Activated T-helper 2 cell treated with anti-CD3 and anti-CD28 coated beads, Interferon-gamma antibody, Interleukin-2, Interleukin-4, amounts not matched to agents 10 μg/mL and 5 μg/mL and 100 μg/mL, durations not matched to agents 14 hours and 24 hours and 36 hours (primary cell): ENCODE measurements at regions not wholly inside any gene's neighbourhood (a gene's known extent, or its start where the extent isn't known, plus 50 kb on each side); places are given as distances from the start of the nearest gene placed in this dataset.

Experiments used
- DNase-seq: peaks from one replicate; pipeline ENCODE4 v3.0.0; 2021; ENCODE audit warnings: low spot score
- H3K27ac Mint-ChIP-seq: one replicate; pipeline ENCODE4 v1.8.0; 2021; ENCODE audit warnings: mixed read lengths
- H3K27me3 Mint-ChIP-seq: one replicate; pipeline ENCODE4 v1.8.0; 2021; ENCODE audit warnings: low read depth, mixed read lengths
- H3K36me3 Mint-ChIP-seq: one replicate; pipeline ENCODE4 v1.8.0; 2021; ENCODE audit warnings: low read depth, mixed read lengths
- H3K4me1 Mint-ChIP-seq: one replicate; pipeline ENCODE4 v1.8.0; 2021; ENCODE audit warnings: low read depth, mixed read lengths
- H3K4me3 Mint-ChIP-seq: one replicate; pipeline ENCODE4 v1.8.0; 2021; ENCODE audit warnings: low read depth, mild to moderate bottlenecking, moderate library complexity, mixed read lengths
- H3K9me3 Mint-ChIP-seq: one replicate; pipeline ENCODE4 v1.8.0; 2021; ENCODE audit warnings: mixed read lengths
- intact Hi-C: fragments of 100-400 bp; cut with micrococcal nuclease; formaldehyde crosslinking; loops from one replicate; pipeline ENCODE4 v1.15.1; 2023

- H3K9me3 Mint-ChIP-seq = peaks cover 6% of the 10 kb centered on the region
- no peak overlapping the region for H3K27ac Mint-ChIP-seq
- peaks cover 10% of the 10 kb centered on the region for H3K27me3 Mint-ChIP-seq
- H3K36me3 Mint-ChIP-seq = no peaks in the 10 kb centered on the region
- H3K4me3 Mint-ChIP-seq = no peak overlapping the region
- DNase-seq = no peak
- H3K4me1 Mint-ChIP-seq = peaks cover 8% of the 10 kb centered on the region
- intact Hi-C loops = loop anchor here (10.0 kb wide), 1 partner anchor 50 kb away; no protein-coding TSS in a partner anchor
Observed at GRCh38 chr9:19555214-19555613, 146.4 kb downstream of the ACER2 start.

GRCh38 chr9:19554529-19554928, 145.7 kb downstream of the ACER2 start:
- no peak overlapping the region for H3K27ac Mint-ChIP-seq
- intact Hi-C loops = loop anchor here (10.0 kb wide), 1 partner anchor 50 kb away; no protein-coding TSS in a partner anchor
- H3K36me3 Mint-ChIP-seq = no peaks in the 10 kb centered on the region
- H3K9me3 Mint-ChIP-seq = peaks cover 6% of the 10 kb centered on the region
- H3K4me3 Mint-ChIP-seq = no peak overlapping the region
- H3K27me3 Mint-ChIP-seq = peaks cover 6% of the 10 kb centered on the region
- DNase-seq = no peak
- peaks cover 8% of the 10 kb centered on the region for H3K4me1 Mint-ChIP-seq

GRCh38 chr9:19553441-19553840, 144.6 kb downstream of the ACER2 start:
- H3K4me1 Mint-ChIP-seq = peaks cover 8% of the 10 kb centered on the region
- H3K27me3 Mint-ChIP-seq = peaks cover 3% of the 10 kb centered on the region
- no peak for DNase-seq
- no peaks in the 10 kb centered on the region for H3K36me3 Mint-ChIP-seq
- peaks cover 6% of the 10 kb centered on the region for H3K9me3 Mint-ChIP-seq
- H3K4me3 Mint-ChIP-seq = no peak overlapping the region
- no peak overlapping the region for H3K27ac Mint-ChIP-seq
- intact Hi-C loops = loop anchor here (10.0 kb wide), 1 partner anchor 51 kb away; no protein-coding TSS in a partner anchor

GRCh38 chr9:19552282-19553105, 143.7 kb downstream of the ACER2 start:
- Mint-ChIP-seq H3K27ac (no peak overlapping the region), H3K4me1 (peaks cover 8% of the 10 kb centered on the region), H3K27me3 (peaks cover 3% of the 10 kb centered on the region), H3K4me3 (no peak overlapping the region), H3K36me3 (no peaks in the 10 kb centered on the region), H3K9me3 (peaks cover 6% of the 10 kb centered on the region)
- intact Hi-C loops = loop anchor here (10.0 kb wide), 1 partner anchor 52 kb away; no protein-coding TSS in a partner anchor
- DNase-seq = no peak

GRCh38 chr9:19551124-19551929, 142.5 kb downstream of the ACER2 start:
- Mint-ChIP-seq H3K27me3 (peaks cover 3% of the 10 kb centered on the region), H3K4me1 (peaks cover 8% of the 10 kb centered on the region), H3K27ac (no peak overlapping the region), H3K4me3 (no peak overlapping the region), H3K36me3 (no peaks in the 10 kb centered on the region), H3K9me3 (no peaks in the 10 kb centered on the region)
- intact Hi-C loops = loop anchor here (10.0 kb wide), 1 partner anchor 53 kb away; no protein-coding TSS in a partner anchor
- no peak for DNase-seq

GRCh38 chr9:19550009-19550408, 141.2 kb downstream of the ACER2 start:
- H3K36me3 Mint-ChIP-seq = no peaks in the 10 kb centered on the region
- no peak for DNase-seq
- intact Hi-C loops = loop anchor here (10.0 kb wide), 1 partner anchor 55 kb away; no protein-coding TSS in a partner anchor
- H3K27me3 Mint-ChIP-seq = peaks cover 3% of the 10 kb centered on the region
- no peak overlapping the region for H3K4me3 Mint-ChIP-seq
- H3K4me1 Mint-ChIP-seq = peaks cover 6% of the 10 kb centered on the region
- peaks cover 2% of the 10 kb centered on the region for H3K9me3 Mint-ChIP-seq
- H3K27ac Mint-ChIP-seq = no peak overlapping the region

- intact Hi-C loops = no loop called here
- Mint-ChIP-seq H3K4me3 (no peak overlapping the region), H3K4me1 (no peaks in the 10 kb centered on the region), H3K27ac (no peak overlapping the region), H3K27me3 (peaks cover 12% of the 10 kb centered on the region), H3K36me3 (no peaks in the 10 kb centered on the region), H3K9me3 (no peaks in the 10 kb centered on the region)
- no peak for DNase-seq
Observed at GRCh38 chr9:19533373-19533772, 124.6 kb downstream of the ACER2 start.

- Mint-ChIP-seq H3K9me3 (no peaks in the 10 kb centered on the region), H3K4me1 (no peaks in the 10 kb centered on the region), H3K4me3 (no peak overlapping the region), H3K27me3 (peaks cover 18% of the 10 kb centered on the region), H3K27ac (no peak overlapping the region), H3K36me3 (no peaks in the 10 kb centered on the region)
- intact Hi-C loops = no loop called here
- no peak for DNase-seq
Observed at GRCh38 chr9:19527663-19528062, 118.9 kb downstream of the ACER2 start.

- peaks cover 2% of the 10 kb centered on the region for H3K4me1 Mint-ChIP-seq
- no peak overlapping the region for H3K27ac Mint-ChIP-seq
- DNase-seq = no peak
- H3K9me3 Mint-ChIP-seq = no peaks in the 10 kb centered on the region
- intact Hi-C loops = no loop called here
- peaks cover 10% of the 10 kb centered on the region for H3K27me3 Mint-ChIP-seq
- no peaks in the 10 kb centered on the region for H3K36me3 Mint-ChIP-seq
- no peak overlapping the region for H3K4me3 Mint-ChIP-seq
Observed at GRCh38 chr9:19522558-19522957, 113.7 kb downstream of the ACER2 start.

GRCh38 chr9:19521205-19521604, 112.4 kb downstream of the ACER2 start:
- Mint-ChIP-seq H3K4me1 (peaks cover 14% of the 10 kb centered on the region), H3K27ac (no peak overlapping the region), H3K9me3 (no peaks in the 10 kb centered on the region), H3K36me3 (no peaks in the 10 kb centered on the region), H3K4me3 (no peak overlapping the region), H3K27me3 (peaks cover 6% of the 10 kb centered on the region)
- DNase-seq = no peak
- intact Hi-C loops = no loop called here

GRCh38 chr9:19517202-19517942, 108.6 kb downstream of the ACER2 start:
- Mint-ChIP-seq H3K36me3 (no peaks in the 10 kb centered on the region), H3K27ac (no peak overlapping the region), H3K4me1 (peaks cover 44% of the 10 kb centered on the region), H3K4me3 (no peak overlapping the region), H3K9me3 (no peaks in the 10 kb centered on the region), H3K27me3 (peaks cover 1% of the 10 kb centered on the region)
- no peak for DNase-seq
- intact Hi-C loops = loop anchor here (2.0 to 10.0 kb wide), 3 partner anchors 25 to 797 kb away; no protein-coding TSS in a partner anchor

GRCh38 chr9:19516348-19516747, 107.5 kb downstream of the ACER2 start:
- H3K27me3 Mint-ChIP-seq = no peaks in the 10 kb centered on the region
- DNase-seq = no peak
- peak overlapping the region; percentile 42 for H3K27ac Mint-ChIP-seq

More at GRCh38 chr9:19516348-19516747, 107.5 kb downstream of the ACER2 start:
- Mint-ChIP-seq H3K4me3 (no peak overlapping the region), H3K9me3 (no peaks in the 10 kb centered on the region), H3K36me3 (no peaks in the 10 kb centered on the region), H3K4me1 (peaks cover 46% of the 10 kb centered on the region)
- intact Hi-C loops = loop anchor here (1.0 to 10.0 kb wide), 4 partner anchors 24 to 798 kb away; no protein-coding TSS in a partner anchor
